DND-41 (cell line): ENCODE measurements at regions not wholly inside any gene's neighbourhood (a gene's known extent, or its start where the extent isn't known, plus 50 kb on each side); places are given as distances from the start of the nearest gene placed in this dataset.

Experiments
- ATAC-seq: fragments of 200-7000 bp; cut with Tn5 transposase; 3 replicates; pipeline ENCODE4 v1.9.1; 2021; ENCODE audit warnings: low read depth; ENCODE audit not compliant: insufficient read depth
- DNase-seq: peaks from one replicate; pipeline ENCODE4 v3.0.0-alpha.2; 2020
- H2AFZ ChIP-seq: 2 replicates; pipeline ENCODE4 v1.6.0; 2012; ENCODE audit warnings: low read depth, low read length
- H3K27ac ChIP-seq: 2 replicates; pipeline ENCODE4 v1.5.1; 2012; ENCODE audit warnings: low read length, inconsistent platforms
- H3K27me3 ChIP-seq: fragments of 200-600 bp; sonication (generic); 2 replicates; pipeline ENCODE4 v1.6.0; 2012; ENCODE audit warnings: low read length, mild to moderate bottlenecking, inconsistent platforms; ENCODE audit not compliant: insufficient read depth, poor library complexity
- H3K36me3 ChIP-seq: 2 replicates; pipeline ENCODE4 v1.5.1; 2012; ENCODE audit warnings: low read length, inconsistent platforms; ENCODE audit not compliant: insufficient read depth
- H3K4me1 ChIP-seq: 2 replicates; pipeline ENCODE4 v1.5.1; 2012; ENCODE audit warnings: mild to moderate bottlenecking, low read length; ENCODE audit not compliant: insufficient read depth
- H3K4me2 ChIP-seq: 2 replicates; pipeline ENCODE4 v1.6.0; 2012; ENCODE audit warnings: mild to moderate bottlenecking, moderate library complexity, low read length, inconsistent platforms; ENCODE audit not compliant: insufficient read depth
- H3K4me3 ChIP-seq, 2 experiments: fragments of 200-600 bp in 1 of 2; shearing (Covaris generic) in 1 of 2; 2 replicates each; pipeline ENCODE4 v1.5.1; 2012 to 2016; ENCODE audit warnings: inconsistent platforms in 2 of 2, low read length in 2 of 2, mild to moderate bottlenecking in 2 of 2, low read depth in 1 of 2, moderate library complexity in 1 of 2
- H3K79me2 ChIP-seq: 2 replicates; pipeline ENCODE4 v1.6.0; 2012; ENCODE audit warnings: low read length, inconsistent platforms; ENCODE audit not compliant: insufficient read depth
- H3K9ac ChIP-seq: 2 replicates; pipeline ENCODE4 v1.6.0; 2012; ENCODE audit warnings: low read depth, mild to moderate bottlenecking, inconsistent platforms, low read length, moderate library complexity
- H3K9me3 ChIP-seq: 2 replicates; pipeline ENCODE4 v1.5.1; 2012; ENCODE audit warnings: low read length, moderate library complexity, mild to moderate bottlenecking, inconsistent platforms; ENCODE audit not compliant: insufficient read depth, severe bottlenecking
- H4K20me1 ChIP-seq: 2 replicates; pipeline ENCODE4 v1.6.0; 2012; ENCODE audit warnings: low read length; ENCODE audit not compliant: insufficient read depth
- EZH2 ChIP-seq: IDR thresholded peaks from 3 replicates; pipeline ENCODE4 v1.6.1; 2012; ENCODE audit warnings: borderline replicate concordance, low read depth, mild to moderate bottlenecking, moderate library complexity, low read length, inconsistent platforms; ENCODE audit not compliant: severe bottlenecking
- TF ChIP-seq, protein P1 (sequence below): IDR thresholded peaks from 2 replicates; pipeline ENCODE4 v1.5.1; 2012; ENCODE audit warnings: borderline replicate concordance, low read length, moderate library complexity, mild to moderate bottlenecking; ENCODE audit not compliant: poor library complexity, severe bottlenecking; ENCODE audit errors: extremely low read depth

DNA sequence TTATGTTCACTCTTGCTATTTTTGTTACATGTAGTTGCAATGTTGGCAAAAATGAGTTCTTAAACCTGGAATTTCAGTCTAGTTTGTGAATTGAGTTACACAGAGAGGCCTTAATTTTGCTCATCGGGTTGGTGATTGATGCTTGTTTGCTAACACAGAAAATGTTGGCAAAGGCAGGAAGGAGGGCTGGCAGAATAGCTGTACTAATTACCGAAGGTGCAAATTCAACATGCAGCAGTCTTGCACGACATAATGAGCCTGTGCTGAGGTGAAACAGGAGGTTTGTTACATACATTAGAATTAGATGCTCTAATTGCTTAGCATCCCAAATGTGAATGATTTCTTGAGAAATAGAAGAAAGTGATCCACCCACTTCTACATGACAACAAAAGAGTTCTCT lies 475.0 kb upstream of the TOM1L1 start:
- Histone ChIP-seq H3K9ac (no peak overlapping the region), H3K9me3 (no peaks in the 10 kb centered on the region), H2AFZ (no peak overlapping the region), H4K20me1 (no peaks in the 10 kb centered on the region), H3K4me3 (no peak overlapping the region), H3K27ac (no peak overlapping the region), H3K36me3 (no peaks in the 10 kb centered on the region), H3K79me2 (no peaks in the 10 kb centered on the region), H3K4me1 (no peaks in the 10 kb centered on the region), H3K4me2 (no peak overlapping the region), H3K27me3 (no peaks in the 10 kb centered on the region)
- DNase-seq (no peak), ATAC-seq (no peak)
- no peak for TF ChIP-seq EZH2
- TF ChIP-seq, protein P1, sequence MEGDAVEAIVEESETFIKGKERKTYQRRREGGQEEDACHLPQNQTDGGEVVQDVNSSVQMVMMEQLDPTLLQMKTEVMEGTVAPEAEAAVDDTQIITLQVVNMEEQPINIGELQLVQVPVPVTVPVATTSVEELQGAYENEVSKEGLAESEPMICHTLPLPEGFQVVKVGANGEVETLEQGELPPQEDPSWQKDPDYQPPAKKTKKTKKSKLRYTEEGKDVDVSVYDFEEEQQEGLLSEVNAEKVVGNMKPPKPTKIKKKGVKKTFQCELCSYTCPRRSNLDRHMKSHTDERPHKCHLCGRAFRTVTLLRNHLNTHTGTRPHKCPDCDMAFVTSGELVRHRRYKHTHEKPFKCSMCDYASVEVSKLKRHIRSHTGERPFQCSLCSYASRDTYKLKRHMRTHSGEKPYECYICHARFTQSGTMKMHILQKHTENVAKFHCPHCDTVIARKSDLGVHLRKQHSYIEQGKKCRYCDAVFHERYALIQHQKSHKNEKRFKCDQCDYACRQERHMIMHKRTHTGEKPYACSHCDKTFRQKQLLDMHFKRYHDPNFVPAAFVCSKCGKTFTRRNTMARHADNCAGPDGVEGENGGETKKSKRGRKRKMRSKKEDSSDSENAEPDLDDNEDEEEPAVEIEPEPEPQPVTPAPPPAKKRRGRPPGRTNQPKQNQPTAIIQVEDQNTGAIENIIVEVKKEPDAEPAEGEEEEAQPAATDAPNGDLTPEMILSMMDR, result no peak

DNA sequence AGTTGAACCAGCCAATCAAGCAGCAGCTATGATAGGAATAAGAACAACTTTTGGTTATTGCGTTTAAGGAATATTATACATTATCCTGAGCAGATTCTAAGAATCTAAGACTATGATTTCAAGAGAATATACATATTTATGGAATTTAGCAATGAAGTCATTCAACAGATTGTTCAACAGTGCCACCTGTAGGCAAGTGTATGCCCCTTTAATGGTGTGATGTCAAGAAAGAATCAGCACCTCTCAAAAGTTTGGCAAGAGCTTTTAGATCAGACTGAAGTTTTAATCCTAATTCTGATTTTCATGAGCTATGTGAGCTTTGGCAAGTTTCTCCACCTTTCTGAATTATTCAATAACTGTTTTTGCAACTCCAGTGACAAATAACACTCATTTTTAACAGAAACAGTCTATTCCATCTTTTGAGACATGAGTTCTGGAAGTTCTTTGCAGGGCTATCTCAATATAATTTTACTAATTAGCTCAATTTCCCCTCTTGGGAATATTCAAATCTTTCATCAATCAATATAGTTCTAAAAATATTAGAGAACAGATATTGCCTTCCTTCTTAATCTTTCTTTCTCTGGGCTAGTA lies 474.3 kb upstream of the TOM1L1 start:
- Histone ChIP-seq H3K4me1 (no peaks in the 10 kb centered on the region), H3K79me2 (no peaks in the 10 kb centered on the region), H3K4me2 (no peak overlapping the region), H3K9me3 (no peaks in the 10 kb centered on the region), H4K20me1 (no peaks in the 10 kb centered on the region), H3K4me3 (no peak overlapping the region), H3K27ac (no peak overlapping the region), H3K27me3 (no peaks in the 10 kb centered on the region), H2AFZ (no peak overlapping the region), H3K9ac (no peak overlapping the region), H3K36me3 (no peaks in the 10 kb centered on the region)
- TF ChIP-seq, protein P1, result peak; percentile 69
- no peak for TF ChIP-seq EZH2
- ATAC-seq (no peak), DNase-seq (no peak)

DNA sequence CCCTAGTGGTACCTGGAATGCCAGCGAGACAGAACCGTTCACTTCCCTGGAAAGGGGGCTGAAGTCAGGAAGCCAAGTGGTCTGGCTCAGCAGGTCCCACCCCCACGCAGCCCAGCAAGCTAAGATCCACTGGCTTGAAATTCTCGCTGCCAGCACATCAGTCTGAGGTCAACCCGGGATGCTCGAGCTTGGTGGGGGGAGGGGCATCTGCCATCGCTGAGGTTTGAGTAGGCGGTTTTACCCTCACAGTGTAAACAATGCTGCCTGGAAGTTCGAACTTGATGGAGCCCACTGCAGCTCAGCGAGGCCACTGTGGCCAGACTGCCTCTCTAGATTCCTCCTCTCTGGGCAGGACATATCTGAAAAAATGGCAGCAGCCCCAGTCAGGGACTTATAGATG lies 464.7 kb upstream of the TOM1L1 start:
- Histone ChIP-seq H4K20me1 (no peaks in the 10 kb centered on the region), H3K79me2 (no peaks in the 10 kb centered on the region), H3K36me3 (no peaks in the 10 kb centered on the region), H3K9me3 (no peaks in the 10 kb centered on the region), H3K4me3 (no peak overlapping the region), H3K9ac (no peak overlapping the region), H2AFZ (no peak overlapping the region), H3K27ac (no peak overlapping the region), H3K4me2 (no peak overlapping the region), H3K27me3 (no peaks in the 10 kb centered on the region), H3K4me1 (no peaks in the 10 kb centered on the region)
- no peak for DNase-seq
- TF ChIP-seq EZH2, result no peak
- TF ChIP-seq, protein P1, result no peak
- ATAC-seq, result no peak

DNA sequence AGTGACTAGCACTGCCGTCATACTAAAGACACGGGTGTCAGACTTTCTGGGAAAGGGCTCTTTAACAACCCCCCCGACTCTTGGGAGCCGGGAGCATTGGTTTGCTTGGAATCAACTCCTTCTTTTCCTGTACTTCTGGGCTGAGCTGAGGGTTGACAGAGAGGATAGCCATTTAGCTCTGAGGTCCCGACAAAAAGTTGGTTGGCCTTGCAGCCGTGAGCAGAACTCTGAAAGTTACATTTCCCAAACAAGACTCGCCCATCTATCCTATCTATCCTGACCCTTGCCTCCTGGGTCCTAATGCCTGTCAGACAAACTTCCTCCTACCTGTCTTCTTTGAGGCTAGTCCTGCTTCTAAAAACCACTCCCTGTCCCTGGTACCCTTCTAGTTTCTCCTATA lies 460.8 kb upstream of the TOM1L1 start:
- no peak overlapping the region for H3K4me3 ChIP-seq
- no peaks in the 10 kb centered on the region for H3K4me1 ChIP-seq
- no peaks in the 10 kb centered on the region for H3K27me3 ChIP-seq
- no peak overlapping the region for H2AFZ ChIP-seq
- no peak overlapping the region for H3K9ac ChIP-seq
- ATAC-seq, result no peak
- no peaks in the 10 kb centered on the region for H3K79me2 ChIP-seq
- no peaks in the 10 kb centered on the region for H3K9me3 ChIP-seq
- H3K27ac ChIP-seq, result no peak overlapping the region
- TF ChIP-seq, protein P1, result no peak
- no peak for TF ChIP-seq EZH2
- no peaks in the 10 kb centered on the region for H3K36me3 ChIP-seq
- H3K4me2 ChIP-seq, result no peak overlapping the region
- H4K20me1 ChIP-seq, result no peaks in the 10 kb centered on the region
- DNase-seq, result no peak
